ENCODE measurements at regions not wholly inside any gene's neighbourhood (a gene's known extent, or its start where the extent isn't known, plus 50 kb on each side); places are given as distances from the start of the nearest gene placed in this dataset.

GRCh38 chr2:235194351-235194750 is 242.5 kb downstream of the SH3BP4 start:
- intact Hi-C loops (cut with DNase I): no loop called here
- Histone ChIP-seq H3K4me1 (no peaks in the 10 kb centered on the region), H3K9me3 (no peaks in the 10 kb centered on the region), H3K4me3 (no peak overlapping the region), H3K36me3 (no peaks in the 10 kb centered on the region), H3K27ac (replicated peaks in 1 of 4) (no peak overlapping the region), H3K27me3 (peaks cover 0 to 19% (median 0%) of the 10 kb centered on the region in 4 donors)
- DNase-seq (ENCODE audit: extremely low spot score): no peak
- 85% methylated on average over 2 of the region's 2 CpGs for WGBS
- TF ChIP-seq POLR2AphosphoS5 (IDR thresholded peaks at IDR 0.05): no peak
- TF ChIP-seq CTCF (IDR thresholded peaks at IDR 0.05): no peak
- no peak for TF ChIP-seq POLR2A (IDR thresholded peaks at IDR 0.05; ENCODE audit: low read depth)
- TF ChIP-seq EP300 (IDR thresholded peaks at IDR 0.05): no peak

GRCh38 chr2:235194836-235195235 is 243.0 kb downstream of the SH3BP4 start:
- no peak for TF ChIP-seq EP300 (IDR thresholded peaks at IDR 0.05)
- no peak for TF ChIP-seq CTCF (IDR thresholded peaks at IDR 0.05)
- TF ChIP-seq POLR2AphosphoS5 (IDR thresholded peaks at IDR 0.05): no peak
- TF ChIP-seq POLR2A (IDR thresholded peaks at IDR 0.05; ENCODE audit: low read depth): no peak
- H3K9me3 ChIP-seq: no peaks in the 10 kb centered on the region
- WGBS: 58% methylated on average over 3 of the region's 3 CpGs
- intact Hi-C loops (cut with DNase I): no loop called here
- DNase-seq (ENCODE audit: extremely low spot score): no peak
- H3K4me3 ChIP-seq: no peak overlapping the region
- H3K27me3 ChIP-seq: peaks cover 0 to 19% (median 0%) of the 10 kb centered on the region in 4 donors
- no peaks in the 10 kb centered on the region for H3K36me3 ChIP-seq
- H3K4me1 ChIP-seq: no peaks in the 10 kb centered on the region
- H3K27ac ChIP-seq (replicated peaks in 1 of 4): no peak overlapping the region

- Histone ChIP-seq H3K4me3 (no peak overlapping the region), H3K36me3 (no peaks in the 10 kb centered on the region), H3K9me3 (no peaks in the 10 kb centered on the region), H3K27me3 (peaks cover 0 to 19% (median 0%) of the 10 kb centered on the region in 4 donors), H3K4me1 (no peaks in the 10 kb centered on the region), H3K27ac (replicated peaks in 1 of 4) (no peak overlapping the region)
- WGBS: 87% methylated on average over 5 of the region's 5 CpGs
- TF ChIP-seq POLR2AphosphoS5 (IDR thresholded peaks at IDR 0.05): no peak
- no peak for TF ChIP-seq CTCF (IDR thresholded peaks at IDR 0.05)
- no peak for TF ChIP-seq POLR2A (IDR thresholded peaks at IDR 0.05; ENCODE audit: low read depth)
- TF ChIP-seq EP300 (IDR thresholded peaks at IDR 0.05): no peak
- intact Hi-C loops (cut with DNase I): no loop called here
- DNase-seq (ENCODE audit: extremely low spot score): no peak
Observed at GRCh38 chr2:235195921-235196320, 244.1 kb downstream of the SH3BP4 start.

- intact Hi-C loops (cut with DNase I): no loop called here
- Histone ChIP-seq H3K27ac (replicated peaks in 1 of 4) (no peak overlapping the region), H3K4me1 (no peaks in the 10 kb centered on the region), H3K4me3 (no peak overlapping the region), H3K9me3 (no peaks in the 10 kb centered on the region), H3K36me3 (no peaks in the 10 kb centered on the region), H3K27me3 (peaks cover 0 to 10% (median 0%) of the 10 kb centered on the region in 4 donors)
- 89% methylated on average over 9 of the region's 9 CpGs for WGBS
- TF ChIP-seq POLR2A (IDR thresholded peaks at IDR 0.05; ENCODE audit: low read depth): no peak
- no peak for TF ChIP-seq EP300 (IDR thresholded peaks at IDR 0.05)
- no peak for TF ChIP-seq CTCF (IDR thresholded peaks at IDR 0.05)
- TF ChIP-seq POLR2AphosphoS5 (IDR thresholded peaks at IDR 0.05): no peak
- DNase-seq (ENCODE audit: extremely low spot score): no peak
Observed at GRCh38 chr2:235199128-235199527, 247.3 kb downstream of the SH3BP4 start.

- peaks cover 0 to 4% (median 0%) of the 10 kb centered on the region in 4 donors for H3K27me3 ChIP-seq
- H3K9me3 ChIP-seq: no peaks in the 10 kb centered on the region
- H3K27ac ChIP-seq (replicated peaks in 1 of 4): no peak overlapping the region
- H3K4me1 ChIP-seq: no peaks in the 10 kb centered on the region
- no peak for TF ChIP-seq CTCF (IDR thresholded peaks at IDR 0.05)
- no peak for TF ChIP-seq EP300 (IDR thresholded peaks at IDR 0.05)
- no peak for TF ChIP-seq POLR2AphosphoS5 (IDR thresholded peaks at IDR 0.05)
- TF ChIP-seq POLR2A (IDR thresholded peaks at IDR 0.05; ENCODE audit: low read depth): no peak
- no peaks in the 10 kb centered on the region for H3K36me3 ChIP-seq
- no peak overlapping the region for H3K4me3 ChIP-seq
- WGBS: 63% methylated on average over 2 of the region's 2 CpGs
- intact Hi-C loops (cut with DNase I): no loop called here
- DNase-seq (ENCODE audit: extremely low spot score): no peak
Observed at GRCh38 chr2:235200216-235200615, 248.4 kb downstream of the SH3BP4 start.
